PC-3 (cell line): ENCODE measurements at regions not wholly inside any gene's neighbourhood (a gene's known extent, or its start where the extent isn't known, plus 50 kb on each side); places are given as distances from the start of the nearest gene placed in this dataset.

Experiments
- CTCF ChIP-seq: fragments of 300-600 bp; sonication (generic); conservative IDR thresholded peaks from 2 replicates; pipeline ENCODE4 v1.5.1; 2017; ENCODE audit warnings: antibody characterized with exemption, low read depth, mild to moderate bottlenecking, low read length
- EZH2 ChIP-seq: fragments of 300-600 bp; sonication (generic); IDR thresholded peaks from one replicate; pipeline ENCODE4 v1.6.1; 2017; ENCODE audit warnings: antibody characterized with exemption, mild to moderate bottlenecking, low read length; ENCODE audit not compliant: unreplicated experiment
- EZH2phosphoT487 ChIP-seq: fragments of 300-600 bp; sonication (generic); IDR thresholded peaks from 2 replicates; pipeline ENCODE4 v1.6.1; 2018; ENCODE audit warnings: mild to moderate bottlenecking, antibody characterized with exemption, low read length, borderline replicate concordance

DNA sequence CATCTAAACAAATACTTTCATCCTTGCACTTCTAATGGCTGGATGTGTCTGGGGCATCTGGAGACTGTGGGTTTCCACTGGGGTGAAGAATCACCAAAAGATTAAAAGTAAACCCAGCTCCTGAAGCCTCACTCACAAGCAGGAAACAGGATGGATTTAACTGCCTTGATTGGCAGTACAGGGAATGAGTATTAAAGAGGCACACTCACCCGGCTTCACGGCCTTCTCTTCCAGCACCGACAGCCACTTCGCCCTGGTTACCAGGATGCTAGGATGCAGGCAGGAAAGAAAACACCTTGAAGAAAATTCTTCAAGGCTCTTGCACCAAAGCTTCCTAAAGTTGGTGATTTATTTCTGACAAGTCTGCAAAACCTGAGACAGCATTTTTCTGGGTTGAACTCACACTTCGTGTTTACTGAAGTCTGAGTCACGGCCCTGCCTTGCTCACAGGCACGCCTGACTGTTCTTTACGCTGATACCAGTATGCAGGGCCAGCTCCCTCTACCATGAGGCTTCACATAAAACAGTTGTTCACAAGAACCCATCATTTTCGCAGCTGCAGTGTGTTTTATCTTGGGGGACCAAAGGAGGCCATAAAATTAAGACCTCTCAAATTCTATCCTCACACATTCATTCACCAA is 56.5 kb upstream of the ZNF354A start:
- TF ChIP-seq EZH2 (no peak), CTCF (no peak), EZH2phosphoT487 (no peak)
